H54 (cell line): ENCODE measurements at regions not wholly inside any gene's neighbourhood (a gene's known extent, or its start where the extent isn't known, plus 50 kb on each side); places are given as distances from the start of the nearest gene placed in this dataset.

Experiments used
- DNase-seq: peaks from one replicate; pipeline ENCODE4 v3.0.0; 2011; ENCODE audit warnings: low spot score, mixed read lengths; ENCODE audit not compliant: insufficient read length
- FAIRE-seq: peaks from 3 replicates; lab custom pipeline; 2011; peaks lifted over from hg19 to GRCh38; lab: Jason Lieb, UNC
- POLR2A ChIP-seq: IDR thresholded peaks from 2 replicates; pipeline ENCODE4 v1.6.1; 2011; ENCODE audit warnings: low read depth, mild to moderate bottlenecking, low read length

GRCh38 chr11:130546438-130546837 is 98.0 kb downstream of the ADAMTS15 start:
- DNase-seq = no peak
- no peak for FAIRE-seq
- no peak for TF ChIP-seq POLR2A

GRCh38 chr11:130546901-130547694 is 98.7 kb downstream of the ADAMTS15 start:
- no peak for DNase-seq
- no peak for TF ChIP-seq POLR2A
- FAIRE-seq = no peak

- no peak for FAIRE-seq
- TF ChIP-seq POLR2A = no peak
- no peak for DNase-seq
Observed at GRCh38 chr11:130547761-130548490, 99.5 kb downstream of the ADAMTS15 start.

- DNase-seq (no peak), FAIRE-seq (no peak)
- TF ChIP-seq POLR2A = no peak
Observed at GRCh38 chr11:130548491-130548833, 100.0 kb downstream of the ADAMTS15 start.

- DNase-seq (no peak), FAIRE-seq (no peak)
- no peak for TF ChIP-seq POLR2A
Observed at GRCh38 chr11:130549393-130549999, 101.1 kb downstream of the ADAMTS15 start.

DNA sequence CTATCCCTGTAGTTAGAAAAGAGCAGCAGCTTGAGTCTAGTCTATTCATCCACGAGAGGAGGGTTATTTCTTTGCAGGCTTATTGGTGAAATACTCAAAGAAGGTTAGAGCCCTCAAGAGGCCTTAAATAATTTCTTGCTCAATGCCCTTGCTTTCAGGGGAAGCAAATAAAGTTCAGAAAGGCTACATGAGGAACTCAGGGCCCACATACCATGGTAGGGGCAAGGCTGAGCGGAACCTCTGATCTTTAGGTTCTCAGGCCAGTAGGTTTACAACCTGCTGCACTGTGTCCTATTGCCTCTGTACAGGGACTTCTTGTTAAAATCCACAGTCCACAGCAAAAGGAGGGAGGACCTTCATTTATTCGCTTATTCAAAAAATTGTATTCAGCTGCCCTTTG is 101.7 kb downstream of the ADAMTS15 start:
- no peak for TF ChIP-seq POLR2A
- DNase-seq (no peak), FAIRE-seq (no peak)

GRCh38 chr11:130550984-130551383 is 102.5 kb downstream of the ADAMTS15 start:
- FAIRE-seq (no peak), DNase-seq (no peak)
- no peak for TF ChIP-seq POLR2A

- TF ChIP-seq POLR2A = no peak
- no peak for FAIRE-seq
- no peak for DNase-seq
Observed at GRCh38 chr11:130551388-130551787, 102.9 kb downstream of the ADAMTS15 start.

DNA sequence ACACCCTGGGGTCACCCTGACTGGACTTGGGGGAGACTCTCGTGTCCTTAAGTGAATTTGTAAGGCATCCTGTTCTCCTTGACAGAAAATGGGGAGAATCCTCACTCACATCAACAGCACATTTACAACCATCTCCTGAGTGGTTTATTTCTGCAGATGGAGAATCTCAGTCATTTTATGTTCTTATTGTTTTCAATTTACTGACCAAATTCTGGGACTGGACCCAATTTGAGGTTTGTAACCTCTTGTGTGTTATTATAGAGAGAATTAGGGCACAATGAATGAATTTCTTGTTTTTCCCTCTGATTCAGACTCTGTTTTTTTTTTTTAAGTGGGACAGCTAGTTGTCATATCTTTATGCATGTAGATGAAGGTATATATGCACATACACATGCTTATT is 104.9 kb downstream of the ADAMTS15 start:
- DNase-seq (no peak), FAIRE-seq (no peak)
- no peak for TF ChIP-seq POLR2A

- FAIRE-seq = no peak
Observed at GRCh38 chr11:130554241-130555055, 106.0 kb downstream of the ADAMTS15 start.

DNA sequence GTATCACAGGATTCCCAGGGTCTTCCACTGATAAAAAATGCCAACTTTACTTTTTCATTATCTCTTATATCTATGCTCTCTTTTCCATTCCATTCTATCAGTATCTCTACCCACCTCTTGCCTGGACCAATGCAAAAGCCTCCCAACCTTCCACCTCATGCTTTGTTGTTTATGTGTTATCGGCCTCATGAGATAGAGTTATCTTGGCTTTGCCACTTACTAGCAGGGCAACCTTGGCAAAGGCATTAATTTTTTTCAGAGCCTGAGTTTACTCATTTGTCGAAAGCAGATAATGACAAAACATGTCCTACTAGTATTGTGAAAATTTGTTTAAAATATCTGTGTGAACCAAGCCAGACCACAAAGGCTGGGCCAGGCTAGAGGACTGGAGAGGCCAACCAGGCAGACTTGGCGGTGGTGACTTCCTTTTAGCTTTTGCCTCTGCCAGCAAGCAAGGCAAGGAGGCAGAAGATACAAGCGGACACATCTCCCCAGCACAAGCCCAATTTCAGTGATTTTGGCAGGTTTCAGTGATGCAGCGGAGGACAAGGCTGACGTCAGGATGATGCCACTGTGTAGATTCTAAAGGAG is 106.9 kb downstream of the ADAMTS15 start:
- FAIRE-seq (no peak), DNase-seq (no peak)

More at GRCh38 chr11:130554241-130555055, 106.0 kb downstream of the ADAMTS15 start:
- TF ChIP-seq POLR2A = no peak
- no peak for DNase-seq

DNA sequence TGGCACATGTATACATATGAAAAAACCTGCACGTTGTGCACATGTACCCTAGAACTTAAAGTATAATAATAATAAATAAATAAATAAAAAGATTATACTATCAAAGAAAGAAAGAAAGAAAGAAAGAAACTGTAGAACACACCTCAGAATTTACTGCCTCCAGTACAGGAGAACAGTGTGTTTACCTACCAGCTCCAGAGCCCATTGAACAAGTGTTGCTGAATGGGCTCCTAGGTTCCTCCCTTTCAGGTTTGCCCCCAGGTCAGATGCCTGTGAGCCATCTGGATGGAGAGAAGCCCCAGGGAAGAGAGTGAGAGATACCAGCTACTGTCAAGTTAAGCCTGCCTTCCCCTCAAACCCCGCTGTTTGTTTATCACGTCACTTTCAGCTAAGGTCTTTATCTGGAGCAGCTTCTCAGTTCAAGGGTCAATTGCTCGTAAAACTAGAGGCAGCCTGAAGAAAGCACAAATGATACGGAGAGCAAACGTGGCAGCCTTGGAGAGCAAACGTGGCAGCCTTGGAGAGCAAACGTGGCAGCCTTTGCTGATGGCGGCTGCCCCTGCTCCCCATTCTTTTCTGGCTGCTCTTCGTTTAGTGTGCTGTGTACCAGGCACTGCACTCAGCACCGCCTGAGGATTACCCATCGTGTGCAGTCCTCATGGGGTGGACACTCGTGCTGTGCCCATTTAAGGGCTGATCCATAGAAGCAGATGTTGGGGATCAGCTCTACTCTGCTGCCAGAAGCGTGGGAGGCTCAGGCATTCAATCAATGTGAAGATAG is 111.7 kb downstream of the ADAMTS15 start:
- no peak for TF ChIP-seq POLR2A
- DNase-seq = no peak
- no peak for FAIRE-seq

More for the DNA sequence above, 106.9 kb downstream of the ADAMTS15 start:
- TF ChIP-seq POLR2A = no peak
